GM12873 (cell line): ENCODE measurements at regions not wholly inside any gene's neighbourhood (a gene's known extent, or its start where the extent isn't known, plus 50 kb on each side); places are given as distances from the start of the nearest gene placed in this dataset.

ENCODE experiments used
- TF ChIP-seq, protein P1 (sequence below): IDR thresholded peaks from 2 replicates; pipeline ENCODE4 v1.5.1; 2012; ENCODE audit warnings: low read depth, mild to moderate bottlenecking, moderate library complexity, low read length, control low read depth; ENCODE audit not compliant: insufficient read depth; ENCODE audit errors: missing control alignments

DNA sequence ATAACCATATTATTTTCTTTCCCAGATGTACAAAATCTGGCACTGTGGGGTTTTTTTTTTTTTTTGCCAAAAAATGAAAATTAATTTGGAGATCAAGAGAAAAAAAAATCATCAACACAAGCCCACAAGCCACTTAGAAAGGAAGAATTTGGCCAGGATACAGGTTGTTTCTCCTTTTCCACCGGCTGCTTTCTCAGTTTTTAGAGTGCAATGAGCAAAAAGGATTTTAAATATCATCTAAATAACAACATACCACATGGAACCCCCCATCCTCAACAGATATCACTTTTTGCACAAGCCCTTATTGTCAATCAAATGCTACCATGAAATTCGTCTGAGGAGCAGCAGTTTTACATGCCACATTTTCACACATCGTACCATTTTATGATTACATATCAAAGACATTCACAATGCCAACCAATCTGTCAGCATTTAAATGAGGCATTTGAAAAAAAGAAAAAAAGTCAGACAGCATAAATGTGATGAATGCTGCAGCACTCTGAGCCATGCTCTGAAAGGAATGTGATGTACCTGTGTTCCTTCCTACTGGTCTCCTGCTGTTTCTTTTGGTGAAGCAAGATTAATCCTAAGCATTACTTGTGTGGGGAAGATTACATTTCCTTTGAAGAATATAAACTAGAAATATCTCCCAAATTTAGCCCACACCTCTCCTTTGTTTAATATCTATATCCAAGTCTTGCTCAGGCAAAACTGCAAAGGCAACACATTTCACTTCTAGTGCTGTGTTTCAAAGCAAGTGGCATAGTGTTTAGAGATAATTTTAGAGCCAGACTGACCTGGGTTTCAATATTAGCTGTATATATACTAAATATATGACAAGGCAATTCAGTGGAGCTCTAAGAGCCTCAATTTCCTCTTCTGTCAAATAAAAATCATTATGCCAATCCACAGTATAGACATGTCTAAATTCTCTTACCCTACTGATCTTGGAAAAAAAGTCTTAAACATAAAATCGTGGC is 391.3 kb downstream of the CMPK2 start:
- TF ChIP-seq, protein P1, sequence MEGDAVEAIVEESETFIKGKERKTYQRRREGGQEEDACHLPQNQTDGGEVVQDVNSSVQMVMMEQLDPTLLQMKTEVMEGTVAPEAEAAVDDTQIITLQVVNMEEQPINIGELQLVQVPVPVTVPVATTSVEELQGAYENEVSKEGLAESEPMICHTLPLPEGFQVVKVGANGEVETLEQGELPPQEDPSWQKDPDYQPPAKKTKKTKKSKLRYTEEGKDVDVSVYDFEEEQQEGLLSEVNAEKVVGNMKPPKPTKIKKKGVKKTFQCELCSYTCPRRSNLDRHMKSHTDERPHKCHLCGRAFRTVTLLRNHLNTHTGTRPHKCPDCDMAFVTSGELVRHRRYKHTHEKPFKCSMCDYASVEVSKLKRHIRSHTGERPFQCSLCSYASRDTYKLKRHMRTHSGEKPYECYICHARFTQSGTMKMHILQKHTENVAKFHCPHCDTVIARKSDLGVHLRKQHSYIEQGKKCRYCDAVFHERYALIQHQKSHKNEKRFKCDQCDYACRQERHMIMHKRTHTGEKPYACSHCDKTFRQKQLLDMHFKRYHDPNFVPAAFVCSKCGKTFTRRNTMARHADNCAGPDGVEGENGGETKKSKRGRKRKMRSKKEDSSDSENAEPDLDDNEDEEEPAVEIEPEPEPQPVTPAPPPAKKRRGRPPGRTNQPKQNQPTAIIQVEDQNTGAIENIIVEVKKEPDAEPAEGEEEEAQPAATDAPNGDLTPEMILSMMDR = no peak

DNA sequence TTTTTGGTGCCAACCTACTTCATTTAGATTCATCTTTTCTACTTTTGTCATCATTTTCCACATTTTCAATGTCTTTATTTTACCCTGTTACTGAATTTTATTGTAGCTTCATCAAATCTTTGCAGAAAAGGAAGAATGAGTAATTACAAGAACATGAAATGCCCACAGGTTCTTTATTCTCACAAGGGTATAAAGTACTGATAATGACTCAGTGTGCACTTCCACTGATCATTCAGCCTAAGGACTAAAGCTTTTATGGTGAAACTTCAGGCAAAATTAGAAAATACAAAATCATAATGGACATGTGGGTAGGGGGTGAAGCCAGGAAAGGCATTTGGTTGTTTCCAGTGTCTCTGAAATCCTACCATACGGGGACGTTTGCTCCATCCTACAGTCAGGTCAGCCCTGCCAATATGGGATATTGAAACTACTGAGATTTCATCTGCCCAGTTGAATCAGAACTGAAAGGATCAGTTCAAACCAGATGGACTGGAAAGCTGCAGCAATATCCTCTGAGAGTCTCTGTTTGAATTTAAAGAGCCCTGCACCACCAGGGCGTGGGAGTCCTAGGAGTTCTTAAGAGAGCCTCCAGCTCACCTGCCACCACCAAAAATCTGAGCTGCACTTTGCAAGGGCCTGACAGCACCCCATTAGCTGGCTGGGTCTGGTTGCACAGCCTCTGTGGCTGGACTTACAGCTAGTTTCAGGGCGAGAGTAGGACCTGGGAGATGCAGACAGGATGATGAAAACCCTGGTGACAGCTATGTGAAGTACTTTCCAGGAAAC is 390.4 kb downstream of the CMPK2 start:
- TF ChIP-seq, protein P1 = peak; percentile 1

DNA sequence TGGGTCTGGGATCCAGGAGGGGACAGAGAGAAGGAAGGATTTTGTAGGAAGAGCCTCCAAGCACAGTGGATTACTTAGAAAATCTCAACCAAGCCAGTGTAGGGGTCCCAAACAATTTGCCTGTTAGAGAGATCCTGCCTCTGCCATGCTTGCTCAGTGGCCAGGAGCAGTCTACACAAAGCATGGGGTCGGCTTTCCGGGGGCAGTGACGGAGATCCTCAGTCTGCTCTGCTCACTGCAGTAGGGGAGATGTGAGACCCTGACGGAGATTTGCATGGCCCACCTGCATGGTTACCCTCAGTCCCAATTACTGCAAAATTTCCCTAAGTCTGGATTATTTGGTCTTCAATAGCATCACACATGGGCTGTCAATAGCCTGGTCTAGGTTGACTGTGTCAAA is 385.2 kb downstream of the CMPK2 start:
- TF ChIP-seq, protein P1 = no peak

DNA sequence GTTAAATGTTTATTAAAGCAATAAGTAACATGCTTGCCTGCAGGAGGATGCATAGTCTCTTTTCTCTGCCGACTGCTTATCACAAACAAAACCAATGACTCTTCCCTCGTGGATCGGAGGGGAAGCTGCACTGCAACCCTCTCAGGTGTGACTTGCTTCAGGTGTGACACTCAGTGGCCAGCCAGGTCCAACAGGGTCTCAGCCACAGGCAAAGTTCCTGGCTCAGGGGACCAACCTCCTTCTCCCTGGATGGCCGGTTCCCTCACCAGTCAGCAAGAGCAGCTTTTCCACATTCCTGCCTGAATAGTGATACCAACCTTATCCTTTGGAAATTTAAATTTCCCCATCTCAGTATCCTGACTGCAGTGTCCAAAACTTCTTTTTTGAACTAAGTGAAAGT is 383.5 kb downstream of the CMPK2 start:
- TF ChIP-seq, protein P1 = no peak

DNA sequence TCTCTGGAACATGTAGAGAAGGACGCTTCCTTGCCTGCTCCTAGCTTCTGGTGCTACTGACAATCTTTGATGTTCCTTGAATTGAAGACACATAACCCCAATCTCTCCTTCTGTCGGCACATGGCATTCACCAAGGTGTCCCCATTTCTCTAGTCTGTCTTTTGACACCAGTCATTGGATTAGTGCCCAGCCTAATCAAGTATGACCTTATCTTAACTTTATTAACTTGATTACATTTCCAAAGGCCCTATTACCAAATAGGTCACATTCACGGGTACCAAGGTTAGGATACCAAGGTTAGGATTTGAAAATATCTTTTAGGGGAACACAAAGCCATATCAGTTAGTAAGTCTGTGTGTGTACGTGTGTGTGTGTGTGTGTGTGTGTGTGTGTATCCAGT is 377.9 kb downstream of the CMPK2 start:
- TF ChIP-seq, protein P1 = no peak

DNA sequence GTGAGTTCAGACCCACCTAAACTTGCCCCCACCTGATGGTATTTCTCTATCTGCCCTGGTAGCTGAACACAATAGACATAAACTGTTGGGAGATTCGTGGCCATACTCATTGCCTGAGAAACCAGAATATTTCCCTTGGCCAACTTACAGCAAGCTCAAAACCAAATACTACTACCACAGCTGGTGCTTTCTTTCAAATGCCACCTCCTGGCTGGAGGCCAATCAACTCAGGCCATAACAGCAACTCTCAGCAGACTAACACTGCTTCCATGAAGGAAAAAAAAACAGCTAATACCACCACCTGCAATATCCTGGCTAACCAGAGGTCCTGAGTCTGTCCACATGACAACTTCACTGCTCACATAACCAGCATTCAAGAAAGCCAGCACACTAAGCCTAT is 373.1 kb downstream of the CMPK2 start:
- TF ChIP-seq, protein P1 = no peak

DNA sequence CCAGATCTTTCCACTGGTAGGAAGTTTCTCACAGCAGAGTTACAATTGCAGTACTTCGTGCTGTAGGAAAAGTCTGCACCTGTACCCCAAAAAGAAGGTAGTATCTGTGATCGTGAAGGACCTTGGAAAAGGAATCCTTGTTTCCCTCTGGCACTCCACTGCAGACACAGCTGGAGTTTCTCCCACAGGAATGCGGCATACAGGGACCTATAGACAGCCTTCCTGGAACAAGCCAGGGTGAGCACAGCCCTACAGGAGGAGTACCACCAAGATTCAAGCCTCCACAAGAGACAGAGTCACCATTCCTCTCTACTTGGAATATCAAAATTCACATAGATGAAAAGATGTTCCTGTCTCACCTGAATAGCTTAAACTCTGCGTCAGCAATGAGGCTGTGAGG is 372.4 kb downstream of the CMPK2 start:
- TF ChIP-seq, protein P1 = no peak
